Retinal pigment epithelial cell (primary cell): ENCODE measurements at regions not wholly inside any gene's neighbourhood (a gene's known extent, or its start where the extent isn't known, plus 50 kb on each side); places are given as distances from the start of the nearest gene placed in this dataset.

Source experiments
- DNase-seq: peaks from one replicate; pipeline ENCODE4 v3.0.0-alpha.2; 2010; ENCODE audit warnings: low read depth
- H3K4me3 ChIP-seq: 2 replicates; pipeline ENCODE4 v1.5.1; 2011; ENCODE audit warnings: mild to moderate bottlenecking, low read length, control low read depth, moderate library complexity
- CTCF ChIP-seq: conservative IDR thresholded peaks from 2 replicates; pipeline ENCODE4 v1.5.1; 2011; ENCODE audit warnings: low read depth, low read length, control low read depth, inconsistent platforms

- no peak for TF ChIP-seq CTCF
- H3K4me3 ChIP-seq: no peak overlapping the region
- no peak for DNase-seq
Measured at GRCh38 chr12:4088451-4088850, 185.1 kb upstream of the CCND2 start.

GRCh38 chr12:4086481-4086880 lies 187.1 kb upstream of the CCND2 start:
- no peak for DNase-seq
- TF ChIP-seq CTCF: no peak
- H3K4me3 ChIP-seq: no peak overlapping the region

GRCh38 chr12:4084573-4084972 lies 189.0 kb upstream of the CCND2 start:
- no peak for TF ChIP-seq CTCF
- no peak overlapping the region for H3K4me3 ChIP-seq
- DNase-seq: no peak

- no peak overlapping the region for H3K4me3 ChIP-seq
- no peak for TF ChIP-seq CTCF
- no peak for DNase-seq
Measured at GRCh38 chr12:4082809-4083403, 190.7 kb upstream of the CCND2 start.

- no peak for TF ChIP-seq CTCF
- no peak overlapping the region for H3K4me3 ChIP-seq
- no peak for DNase-seq
Measured at GRCh38 chr12:4080213-4080612, 193.3 kb upstream of the CCND2 start.

GRCh38 chr12:4074129-4074528 lies 199.4 kb upstream of the CCND2 start:
- no peak for DNase-seq
- no peak for TF ChIP-seq CTCF

GRCh38 chr12:4069670-4070010 lies 196.4 kb upstream of the PARP11 start:
- TF ChIP-seq CTCF: no peak
- no peak for DNase-seq
- H3K4me3 ChIP-seq: no peak overlapping the region

More at GRCh38 chr12:4074129-4074528, 199.4 kb upstream of the CCND2 start:
- H3K4me3 ChIP-seq: no peak overlapping the region
